Epidermal melanocyte (primary cell): ENCODE measurements at regions not wholly inside any gene's neighbourhood (a gene's known extent, or its start where the extent isn't known, plus 50 kb on each side); places are given as distances from the start of the nearest gene placed in this dataset.
"Not testable (repeated sequence)": the region's sequence is repeated elsewhere in the genome, so short reads cannot be mapped to it uniquely, and the experiment has no call there.

Source experiments
- DNase-seq: peaks from one replicate; pipeline ENCODE4 v3.0.0; 2011; ENCODE audit warnings: low spot score; ENCODE audit not compliant: insufficient read length

DNA sequence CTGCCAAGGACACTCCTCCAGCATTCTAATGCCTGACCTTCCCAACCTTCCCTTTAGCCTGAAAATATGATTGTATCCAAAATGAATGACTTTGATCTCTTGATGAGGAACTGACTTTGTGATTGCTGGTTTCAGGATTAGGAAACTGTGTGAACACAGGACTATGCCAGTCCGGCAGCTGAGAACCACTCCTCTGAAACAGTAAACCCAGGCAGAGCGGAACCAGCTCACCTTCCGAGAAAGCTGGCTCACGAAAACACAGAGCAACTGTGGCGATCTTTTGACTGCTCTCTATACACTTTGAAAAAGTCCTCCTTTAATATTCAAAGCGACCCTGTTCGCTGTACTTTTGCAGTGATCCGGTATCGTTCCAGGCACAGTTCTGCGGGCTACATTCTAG, 258.8 kb upstream of the IRS2 start:
- DNase-seq: no peak

DNA sequence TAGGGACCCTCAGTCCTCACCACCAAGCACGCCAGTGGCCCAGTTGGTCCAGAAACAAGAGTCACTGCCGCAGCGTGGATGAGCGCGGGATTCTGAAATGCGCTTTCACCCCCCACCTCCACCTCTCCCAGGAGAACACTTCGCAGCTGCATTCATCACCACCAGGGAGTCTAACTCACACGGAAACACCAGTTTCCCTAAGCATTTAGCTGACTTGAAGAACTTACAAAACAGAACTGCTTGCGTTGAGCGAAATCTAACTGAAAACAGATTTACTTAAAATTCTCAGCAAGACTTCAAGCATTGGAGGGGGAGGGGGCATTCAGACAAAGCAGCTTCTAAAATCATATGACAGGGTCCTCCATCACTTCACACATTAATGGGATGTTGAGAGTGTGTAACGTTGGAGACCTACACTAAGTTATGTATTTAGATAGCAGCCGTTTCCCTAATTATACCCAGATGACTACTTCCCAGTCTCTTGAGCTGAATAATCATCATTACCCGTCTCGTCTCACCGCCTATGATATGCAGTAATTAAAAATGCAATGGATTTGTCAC, 258.2 kb upstream of the IRS2 start:
- no peak for DNase-seq

DNA sequence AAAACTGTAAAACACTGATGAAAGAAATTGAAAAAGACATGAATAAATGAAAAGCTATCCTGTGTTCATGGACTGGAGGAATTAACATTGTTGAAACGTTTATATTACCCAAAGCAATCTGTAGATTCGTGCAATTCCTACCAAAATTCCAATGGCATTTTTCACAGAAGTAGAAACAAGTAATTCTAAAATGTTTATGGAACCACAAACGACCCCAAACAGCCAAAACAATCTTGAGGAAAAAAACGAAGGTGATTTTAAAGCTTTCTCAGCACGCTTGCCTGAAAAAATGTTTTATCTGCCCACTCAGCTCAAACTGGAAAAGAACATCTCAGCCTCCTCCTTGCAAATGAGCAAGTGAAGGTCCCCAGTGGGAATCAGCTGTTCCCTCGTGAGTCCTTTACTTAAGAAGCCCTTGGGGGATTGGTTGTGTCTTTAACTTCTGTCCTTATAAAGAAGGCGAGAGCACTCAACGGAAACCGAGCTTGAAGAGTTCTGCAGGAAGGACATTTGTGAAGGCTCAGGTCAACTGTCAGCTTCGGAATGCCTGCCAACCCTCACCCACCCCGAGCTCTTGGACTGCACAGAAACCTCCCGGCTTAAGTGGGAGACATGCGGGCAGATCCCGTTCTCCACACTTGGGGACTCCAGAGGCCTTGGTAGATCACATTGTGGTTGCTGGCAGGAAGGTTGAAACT, 256.0 kb upstream of the IRS2 start:
- DNase-seq: no peak

DNA sequence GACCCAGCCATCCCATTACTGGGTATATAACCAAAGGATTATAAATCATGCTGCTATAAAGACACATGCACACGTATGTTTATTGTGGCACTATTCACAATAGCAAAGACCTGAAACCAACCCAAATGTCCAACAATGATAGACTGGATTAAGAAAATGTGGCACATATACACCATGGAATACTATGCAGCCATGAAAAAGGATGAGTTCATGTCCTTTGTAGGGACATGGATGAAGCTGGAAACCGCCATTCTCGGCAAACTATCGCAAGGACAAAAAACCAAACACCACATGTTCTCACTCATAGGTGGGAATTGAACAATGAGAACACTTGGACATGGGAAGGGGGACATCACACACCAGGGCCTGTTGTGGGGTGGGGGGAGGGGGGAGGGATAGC, 255.3 kb upstream of the IRS2 start:
- DNase-seq: not testable (repeated sequence)

DNA sequence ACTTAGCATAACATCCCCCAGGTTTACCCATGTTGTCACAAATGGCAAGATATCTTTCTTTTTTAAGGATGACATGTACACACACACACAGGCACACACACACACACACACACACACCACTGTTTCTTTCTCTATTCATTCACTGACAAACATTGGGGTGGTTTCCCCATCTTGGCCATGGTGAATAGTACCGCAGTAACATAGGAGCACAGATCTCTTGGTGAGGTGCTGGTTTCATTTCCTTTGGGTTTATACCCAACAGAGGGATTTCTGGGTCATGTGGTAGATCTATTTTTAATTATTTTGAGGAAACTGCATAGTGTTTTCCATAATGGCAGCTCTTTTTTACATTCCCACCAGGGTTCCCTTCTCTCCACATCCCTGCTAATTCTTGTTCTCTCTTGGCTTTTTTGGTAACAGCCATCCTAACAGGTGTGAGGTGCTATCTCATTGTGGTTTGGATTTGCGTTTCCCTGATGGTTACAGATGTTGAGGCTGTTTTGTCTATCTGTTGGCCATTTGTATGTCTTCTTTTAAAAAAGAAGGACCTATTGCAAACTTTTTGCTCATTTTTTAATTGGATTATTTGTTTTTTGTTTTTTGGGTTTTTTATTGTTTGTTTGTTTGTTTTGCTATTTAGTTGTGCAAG, 251.7 kb upstream of the IRS2 start:
- DNase-seq: no peak

DNA sequence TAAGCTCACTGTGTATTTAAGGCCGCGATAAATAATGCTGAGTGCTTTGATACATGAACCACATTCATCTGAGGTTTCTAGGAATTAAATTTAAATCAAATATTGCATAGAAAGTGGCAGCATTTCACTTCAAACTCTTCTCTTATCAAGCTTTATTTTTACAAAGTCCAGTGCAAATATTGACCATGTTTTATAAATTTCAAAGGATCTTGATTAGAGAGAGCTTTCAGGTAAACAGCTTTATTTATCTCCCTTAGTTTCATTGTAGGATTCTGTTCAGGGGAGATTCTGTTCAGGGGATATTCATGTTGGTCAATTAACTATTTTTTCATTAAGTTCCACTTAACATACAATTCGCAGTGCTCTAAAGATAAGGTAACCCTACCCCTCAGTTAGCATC, 249.7 kb upstream of the IRS2 start:
- no peak for DNase-seq

DNA sequence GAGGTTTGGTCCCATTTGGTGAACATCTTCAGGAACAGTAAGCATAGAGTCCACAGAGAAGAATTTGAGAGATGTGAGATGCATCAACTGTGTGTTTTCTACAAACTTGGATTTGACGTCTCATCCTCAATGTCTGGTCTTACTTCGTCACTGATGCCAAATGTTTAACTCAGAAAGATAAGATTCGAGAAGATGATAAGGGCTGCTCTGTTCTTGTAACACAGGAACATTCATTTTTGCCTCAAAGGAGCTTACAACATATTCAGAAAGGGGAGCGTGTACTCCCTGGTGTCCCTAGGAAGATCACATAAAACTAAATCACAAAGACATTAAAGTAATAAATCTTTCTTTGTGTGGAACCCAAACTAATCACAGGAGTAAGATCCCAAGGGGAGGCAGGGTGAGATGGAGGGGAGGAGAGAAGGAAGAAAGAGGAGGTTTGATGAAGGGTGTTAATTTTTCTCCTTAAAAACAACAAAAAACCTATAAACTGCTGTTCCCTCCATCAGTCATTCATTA, 247.7 kb upstream of the IRS2 start:
- DNase-seq: no peak

DNA sequence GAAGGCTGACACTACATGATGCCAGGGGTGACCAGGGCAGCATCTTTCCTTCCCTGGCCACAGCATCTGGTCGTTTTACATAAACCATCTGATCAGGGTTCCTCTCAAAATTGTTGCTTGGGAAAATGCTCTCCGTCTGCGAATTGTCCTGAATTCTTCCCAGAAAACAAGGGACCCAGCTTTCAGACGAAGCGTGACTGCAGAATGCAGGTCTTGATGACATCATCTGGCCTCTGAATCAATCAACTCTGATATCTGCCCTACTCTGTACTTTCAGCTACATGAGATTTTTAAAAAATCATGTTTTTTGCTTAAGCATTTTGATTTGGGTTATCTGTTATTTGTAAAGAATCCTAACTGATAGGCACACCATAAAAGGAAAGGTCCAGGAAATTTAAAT, 246.6 kb upstream of the IRS2 start:
- no peak for DNase-seq

DNA sequence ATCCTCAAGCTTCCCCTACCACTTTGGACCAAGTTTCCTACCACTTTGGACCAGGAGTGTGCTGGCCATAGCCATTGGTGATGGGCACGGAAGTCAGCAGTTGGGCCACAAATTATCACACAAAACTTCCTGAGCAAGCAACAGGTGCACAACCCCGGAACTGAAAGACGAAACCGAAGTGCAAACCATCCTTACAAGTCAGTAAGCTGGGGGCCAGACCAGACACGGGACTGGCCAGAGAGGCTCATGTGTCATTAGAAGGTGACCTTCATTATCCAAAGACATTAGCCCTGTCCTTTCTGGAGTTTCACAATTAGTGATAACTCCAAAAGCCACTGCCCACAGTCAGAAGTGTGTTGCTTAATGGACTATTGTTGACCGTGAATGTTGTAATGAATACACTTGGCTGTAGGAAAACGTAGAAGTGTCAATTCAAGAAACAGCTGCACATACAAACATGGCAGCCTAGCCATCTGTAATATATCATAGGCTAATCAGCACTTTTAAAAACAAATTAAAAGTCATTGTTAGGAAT, 244.1 kb upstream of the IRS2 start:
- no peak for DNase-seq

DNA sequence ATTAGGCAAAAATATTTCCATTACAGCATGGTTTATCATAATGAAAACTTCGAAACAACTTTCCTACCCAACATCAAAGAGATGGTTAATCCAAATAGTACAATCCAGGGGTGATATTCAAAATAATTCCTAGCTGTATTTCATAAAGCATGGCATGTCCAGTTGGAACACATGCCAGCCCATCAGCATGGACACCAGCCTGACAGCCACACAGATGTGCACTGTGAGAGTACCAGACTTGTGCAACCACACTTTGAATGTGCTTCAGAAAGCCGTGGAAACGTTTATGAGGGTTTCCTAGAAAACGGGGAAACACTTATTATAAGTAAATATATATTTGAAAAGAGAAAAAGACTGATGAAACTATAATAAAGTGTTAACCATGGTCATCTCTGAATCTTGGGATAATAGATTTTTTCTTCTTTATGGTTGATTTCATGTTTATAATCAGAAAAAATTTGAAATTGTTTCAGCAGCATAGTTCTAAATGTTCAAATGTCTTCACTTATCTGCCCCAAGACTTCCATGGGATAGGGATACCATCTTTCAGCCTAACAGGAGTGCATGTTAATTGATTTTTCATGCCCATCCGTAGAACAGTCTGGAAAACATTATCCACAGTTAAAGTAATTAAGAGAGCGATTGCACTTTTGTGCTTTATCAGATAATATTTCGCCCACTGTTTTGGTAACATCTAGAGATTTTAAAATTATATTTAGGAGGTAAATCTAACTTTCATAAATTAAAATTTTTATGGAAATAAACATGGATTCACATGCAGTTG, 242.6 kb upstream of the IRS2 start:
- DNase-seq: no peak

DNA sequence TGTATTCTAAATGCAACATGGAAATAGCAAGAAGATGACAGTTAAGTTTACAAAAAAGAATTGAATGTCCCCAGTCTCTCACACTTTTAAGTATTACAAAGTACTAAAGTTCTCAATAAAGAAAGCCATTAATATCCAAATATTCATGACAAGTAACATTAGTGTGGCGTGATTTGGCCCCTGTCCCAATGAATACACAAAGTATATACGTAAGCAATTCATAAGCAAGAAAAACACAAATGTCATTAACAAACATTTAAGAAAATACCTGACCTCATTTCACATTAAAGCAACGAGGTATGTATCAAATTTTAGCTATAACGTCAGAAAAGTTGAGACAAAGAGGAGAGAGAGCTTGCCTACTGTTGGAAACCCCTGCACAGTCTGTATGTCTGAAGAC, 241.9 kb upstream of the IRS2 start:
- no peak for DNase-seq

DNA sequence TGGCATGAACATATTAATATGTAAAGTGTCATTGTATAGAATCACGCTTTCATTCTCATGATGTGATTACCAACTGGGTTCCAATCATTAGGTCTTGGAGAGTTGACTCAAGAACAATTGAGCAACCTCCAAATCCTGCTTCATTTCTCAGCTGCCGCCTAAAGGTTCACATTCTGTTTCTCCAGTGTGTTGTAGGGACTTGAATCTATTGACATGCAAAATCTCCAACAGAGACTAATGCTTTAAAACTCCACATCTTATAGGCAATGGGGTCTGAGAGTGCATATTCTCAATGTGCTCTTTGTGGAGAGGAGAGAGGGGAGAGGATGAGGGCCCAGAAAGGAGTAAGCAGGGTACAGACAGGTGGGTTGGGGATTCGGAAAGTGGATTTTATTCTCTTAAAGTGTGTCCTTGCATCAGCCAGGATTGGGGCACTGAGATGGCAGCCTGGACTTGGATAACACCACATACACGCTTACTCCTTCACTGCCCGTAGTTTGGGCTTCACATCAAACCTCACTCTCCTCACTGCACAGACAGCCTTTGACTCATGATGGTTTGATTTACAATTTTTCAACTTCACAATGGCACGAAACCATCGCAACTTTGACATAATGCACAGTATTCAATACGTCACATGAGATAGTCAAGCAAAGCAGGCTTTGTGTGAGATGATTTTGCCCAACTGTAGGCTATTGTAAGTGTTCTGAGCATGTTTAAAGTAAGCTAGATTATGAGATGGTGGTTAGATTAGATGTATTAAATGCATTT, 241.3 kb upstream of the IRS2 start:
- peak; percentile 67 for DNase-seq

DNA sequence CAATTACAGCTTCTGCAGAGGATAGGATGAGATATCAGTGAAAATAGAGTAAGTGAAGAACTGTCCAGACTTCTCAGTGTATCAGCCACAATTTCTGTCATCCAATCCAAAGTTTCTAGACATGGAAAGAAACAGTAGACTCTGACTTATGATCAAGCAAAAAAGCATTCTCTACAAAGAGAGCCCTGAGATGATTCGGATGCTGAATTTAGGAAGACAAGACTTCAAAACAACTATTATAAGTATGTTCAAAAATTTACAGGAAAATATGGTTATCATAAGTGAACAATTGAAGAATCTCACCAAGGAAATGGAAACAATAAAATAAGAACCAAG, 238.2 kb upstream of the IRS2 start:
- no peak for DNase-seq

DNA sequence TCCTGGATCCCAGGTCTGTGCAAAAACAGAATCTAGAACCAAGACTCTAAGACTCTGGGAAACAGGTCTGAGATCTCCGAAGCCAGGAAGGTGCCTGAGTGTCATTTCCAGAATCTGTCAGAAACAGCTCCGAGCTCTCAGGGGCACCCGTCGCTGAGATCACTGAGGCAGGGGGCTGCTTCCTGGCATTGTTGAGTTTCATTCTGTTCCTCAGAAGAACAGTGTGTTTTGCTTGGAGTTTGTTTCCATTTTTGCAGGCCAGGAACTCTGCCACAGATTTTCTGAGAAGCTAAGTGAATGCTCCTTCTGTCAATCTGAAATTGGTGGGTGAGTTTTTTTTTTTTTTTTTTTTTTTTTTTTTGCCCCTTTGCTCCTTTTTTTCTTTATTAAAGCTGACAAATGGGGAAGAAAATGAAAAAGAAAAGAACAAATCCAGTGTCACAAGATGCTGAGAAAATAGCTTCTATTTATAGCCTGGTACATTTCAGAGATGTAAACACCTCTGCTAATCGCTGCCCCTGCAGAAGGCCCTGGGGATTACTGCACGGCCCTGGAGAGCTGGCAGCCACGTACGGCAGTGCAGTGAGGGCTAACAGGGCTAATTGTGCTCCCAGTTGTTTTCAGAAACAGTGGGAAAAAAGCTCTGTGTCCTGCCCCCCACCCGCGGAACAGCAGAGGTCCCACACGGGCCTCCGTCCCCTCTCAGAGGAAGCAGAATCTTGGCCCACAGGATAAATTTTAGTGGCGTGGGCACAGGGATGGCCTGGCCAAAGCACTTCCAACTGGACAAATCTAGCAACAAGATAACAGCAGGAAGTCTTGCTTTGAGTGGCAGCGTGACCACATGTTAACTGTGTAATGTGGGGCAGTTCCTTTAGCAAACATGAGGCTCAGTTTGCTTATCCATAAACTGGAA, 237.6 kb upstream of the IRS2 start:
- no peak for DNase-seq

DNA sequence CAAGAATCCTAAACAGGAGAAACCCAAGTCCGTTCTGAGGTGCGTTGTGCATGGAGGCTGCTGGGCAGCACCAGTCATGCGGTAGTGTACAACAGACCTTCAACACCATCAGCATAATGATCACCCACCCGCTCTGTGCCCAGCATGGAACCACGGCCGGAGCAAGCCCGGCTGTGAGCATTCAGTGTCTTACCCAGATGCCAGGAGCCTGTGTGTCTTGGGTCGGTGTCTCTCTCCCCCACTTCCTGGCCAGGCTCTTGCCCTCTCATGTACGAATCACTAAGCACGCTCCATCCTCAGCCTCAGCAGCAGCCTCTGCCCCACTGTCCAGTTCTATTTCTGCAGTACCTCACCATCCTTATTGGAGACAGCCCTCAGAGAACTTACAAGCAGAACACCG, 231.6 kb upstream of the IRS2 start:
- DNase-seq: no peak

DNA sequence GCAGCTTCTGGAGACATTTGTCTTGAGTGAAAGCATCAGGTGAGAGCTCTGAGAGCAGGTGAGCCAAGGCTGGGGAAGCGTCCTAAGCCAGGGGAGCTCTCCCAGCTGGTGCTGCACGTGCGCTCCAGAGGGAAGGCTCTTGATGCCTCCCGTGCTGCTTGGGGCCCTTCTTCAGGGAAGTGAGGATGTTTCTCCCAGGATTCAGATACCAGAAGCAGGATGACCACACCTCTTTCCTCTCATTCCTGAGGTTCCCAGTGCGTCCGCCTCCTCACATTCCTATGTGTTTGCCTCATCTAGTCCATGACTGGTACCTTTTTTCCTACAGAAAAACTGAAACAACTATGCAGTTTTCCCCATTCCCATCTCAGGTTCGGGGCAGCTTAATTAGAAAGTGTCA, 231.0 kb upstream of the IRS2 start:
- no peak for DNase-seq

DNA sequence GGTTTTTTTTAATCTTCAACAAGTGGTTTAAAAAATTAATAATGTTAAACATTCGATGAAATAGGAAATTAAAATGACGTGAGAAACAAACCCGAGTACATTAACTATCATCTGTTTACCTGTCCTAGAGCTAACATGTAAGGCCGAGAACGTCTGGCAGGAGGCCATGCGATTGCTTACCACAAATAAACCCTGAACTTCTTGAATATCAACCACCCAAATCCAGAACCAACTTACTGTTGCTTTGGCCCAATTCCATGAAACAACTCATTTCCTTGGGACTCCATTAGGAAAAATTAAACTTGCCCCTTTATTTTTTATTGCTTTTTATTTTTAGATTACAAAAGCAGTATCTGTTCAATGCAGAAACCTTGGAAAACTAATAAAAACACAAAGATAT, 228.9 kb upstream of the IRS2 start:
- DNase-seq: no peak

DNA sequence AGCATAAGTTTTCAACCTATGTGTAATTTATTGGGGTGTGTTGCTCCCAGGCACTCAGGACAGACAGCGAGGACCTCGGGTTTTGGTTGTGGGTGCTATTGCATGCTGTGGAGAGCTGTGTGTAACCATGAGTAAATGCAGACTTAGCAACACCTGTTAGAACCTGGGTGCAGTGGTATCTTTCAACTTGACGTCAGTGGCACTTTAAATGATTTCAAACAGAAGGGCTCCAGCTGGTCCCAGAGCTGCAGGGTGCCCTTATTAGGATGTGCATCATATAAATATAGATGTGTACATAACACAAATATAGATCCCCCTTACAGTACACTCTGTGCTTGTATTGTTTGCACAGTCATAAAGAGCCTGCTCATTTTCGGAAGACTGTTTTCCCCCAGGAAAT, 228.3 kb upstream of the IRS2 start:
- DNase-seq: no peak

DNA sequence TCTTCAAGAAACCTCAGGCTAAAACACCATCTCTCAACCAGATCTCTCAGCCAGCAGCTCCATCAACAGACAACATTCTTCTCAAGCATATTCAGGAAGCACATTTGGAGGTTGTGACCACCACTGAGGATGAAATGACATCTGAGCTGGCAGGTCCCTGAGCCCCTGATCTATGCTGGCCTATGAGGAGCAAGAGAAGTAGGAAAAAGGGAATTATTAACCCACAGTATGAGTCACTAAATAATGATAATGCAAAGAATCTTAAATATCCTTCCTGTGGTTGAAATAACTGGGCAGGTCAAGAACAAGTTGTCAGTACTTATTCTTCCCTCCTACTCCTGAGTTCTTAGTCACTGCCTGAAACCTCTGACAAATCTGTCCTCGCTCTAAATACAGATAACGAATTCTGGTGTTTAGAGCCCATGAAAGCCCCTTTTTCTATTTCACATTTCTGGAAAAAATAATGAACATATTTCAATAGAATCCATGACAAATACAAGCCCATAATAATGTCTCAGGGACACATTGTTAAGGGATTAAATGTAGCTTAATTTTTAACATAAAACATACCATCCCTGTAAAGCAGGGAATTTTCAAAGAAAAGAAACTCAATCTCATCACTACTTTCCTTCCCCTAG, 225.8 kb upstream of the IRS2 start:
- DNase-seq: no peak
